ENCODE measurements at regions not wholly inside any gene's neighbourhood (a gene's known extent, or its start where the extent isn't known, plus 50 kb on each side); places are given as distances from the start of the nearest gene placed in this dataset.

GRCh38 chr10:78584681-78585080 lies 484.1 kb upstream of the ZMIZ1 start:
- Mint-ChIP-seq H3K4me3 (ENCODE audit: low read depth, unreplicated experiment) (no peak overlapping the region), H3K27me3 (ENCODE audit: unreplicated experiment) (peaks cover 48% of the 10 kb centered on the region), H3K9me3 (ENCODE audit: low read depth, unreplicated experiment) (no peaks in the 10 kb centered on the region), H3K4me1 (ENCODE audit: low read depth, unreplicated experiment) (no peaks in the 10 kb centered on the region), H3K36me3 (ENCODE audit: insufficient read depth, unreplicated experiment) (no peaks in the 10 kb centered on the region), H3K27ac (ENCODE audit: unreplicated experiment) (no peak overlapping the region)
- intact Hi-C loops (cut with micrococcal nuclease; ENCODE audit: unreplicated experiment), result no loop called here
- TF ChIP-seq, protein P1, sequence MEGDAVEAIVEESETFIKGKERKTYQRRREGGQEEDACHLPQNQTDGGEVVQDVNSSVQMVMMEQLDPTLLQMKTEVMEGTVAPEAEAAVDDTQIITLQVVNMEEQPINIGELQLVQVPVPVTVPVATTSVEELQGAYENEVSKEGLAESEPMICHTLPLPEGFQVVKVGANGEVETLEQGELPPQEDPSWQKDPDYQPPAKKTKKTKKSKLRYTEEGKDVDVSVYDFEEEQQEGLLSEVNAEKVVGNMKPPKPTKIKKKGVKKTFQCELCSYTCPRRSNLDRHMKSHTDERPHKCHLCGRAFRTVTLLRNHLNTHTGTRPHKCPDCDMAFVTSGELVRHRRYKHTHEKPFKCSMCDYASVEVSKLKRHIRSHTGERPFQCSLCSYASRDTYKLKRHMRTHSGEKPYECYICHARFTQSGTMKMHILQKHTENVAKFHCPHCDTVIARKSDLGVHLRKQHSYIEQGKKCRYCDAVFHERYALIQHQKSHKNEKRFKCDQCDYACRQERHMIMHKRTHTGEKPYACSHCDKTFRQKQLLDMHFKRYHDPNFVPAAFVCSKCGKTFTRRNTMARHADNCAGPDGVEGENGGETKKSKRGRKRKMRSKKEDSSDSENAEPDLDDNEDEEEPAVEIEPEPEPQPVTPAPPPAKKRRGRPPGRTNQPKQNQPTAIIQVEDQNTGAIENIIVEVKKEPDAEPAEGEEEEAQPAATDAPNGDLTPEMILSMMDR (IDR thresholded peaks at IDR 0.05; ENCODE audit: unreplicated experiment), result no peak
- CTCF ChIA-PET, result no interaction called here
- DNase-seq, result no peak
- no TSS peak for BruUV-seq (replicated peaks)

DNA sequence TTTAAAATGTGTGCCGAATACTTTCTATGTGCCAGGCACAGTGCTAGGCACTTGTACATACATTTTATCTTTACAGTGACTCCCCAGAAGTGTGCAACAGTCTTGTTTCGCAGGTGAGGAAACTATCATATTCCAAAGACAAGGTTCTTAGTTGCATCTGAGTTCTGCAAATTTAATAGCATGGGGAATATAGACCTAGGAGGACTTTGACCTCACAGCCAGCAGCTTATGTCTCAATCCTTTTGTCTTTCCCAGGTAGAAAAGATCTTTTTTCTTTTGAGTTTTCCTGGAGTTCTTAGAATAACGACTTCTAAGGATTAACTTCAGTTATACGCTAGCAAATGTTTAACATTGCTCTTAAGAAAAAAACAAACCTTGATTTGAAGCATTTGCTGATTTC lies 482.8 kb upstream of the ZMIZ1 start:
- DNase-seq, result no peak
- no TSS peak for BruUV-seq (replicated peaks)
- H3K9me3 Mint-ChIP-seq (ENCODE audit: low read depth, unreplicated experiment), result no peaks in the 10 kb centered on the region
- CTCF ChIA-PET, result no interaction called here
- no peaks in the 10 kb centered on the region for H3K4me1 Mint-ChIP-seq (ENCODE audit: low read depth, unreplicated experiment)
- intact Hi-C loops (cut with micrococcal nuclease; ENCODE audit: unreplicated experiment), result no loop called here
- no peak overlapping the region for H3K4me3 Mint-ChIP-seq (ENCODE audit: low read depth, unreplicated experiment)
- peaks cover 54% of the 10 kb centered on the region for H3K27me3 Mint-ChIP-seq (ENCODE audit: unreplicated experiment)
- no peaks in the 10 kb centered on the region for H3K36me3 Mint-ChIP-seq (ENCODE audit: insufficient read depth, unreplicated experiment)
- TF ChIP-seq, protein P1 (IDR thresholded peaks at IDR 0.05; ENCODE audit: unreplicated experiment), result no peak
- no peak overlapping the region for H3K27ac Mint-ChIP-seq (ENCODE audit: unreplicated experiment)

GRCh38 chr10:78588194-78588811 lies 480.5 kb upstream of the ZMIZ1 start:
- no peak for DNase-seq
- Mint-ChIP-seq H3K4me3 (ENCODE audit: low read depth, unreplicated experiment) (no peak overlapping the region), H3K27ac (ENCODE audit: unreplicated experiment) (no peak overlapping the region), H3K27me3 (ENCODE audit: unreplicated experiment) (peaks cover 47% of the 10 kb centered on the region), H3K4me1 (ENCODE audit: low read depth, unreplicated experiment) (no peaks in the 10 kb centered on the region), H3K36me3 (ENCODE audit: insufficient read depth, unreplicated experiment) (no peaks in the 10 kb centered on the region), H3K9me3 (ENCODE audit: low read depth, unreplicated experiment) (no peaks in the 10 kb centered on the region)
- CTCF ChIA-PET, result no interaction called here
- intact Hi-C loops (cut with micrococcal nuclease; ENCODE audit: unreplicated experiment), result no loop called here
- no TSS peak for BruUV-seq (replicated peaks)
- TF ChIP-seq, protein P1 (IDR thresholded peaks at IDR 0.05; ENCODE audit: unreplicated experiment), result no peak

GRCh38 chr10:78589687-78590086 lies 479.1 kb upstream of the ZMIZ1 start:
- CTCF ChIA-PET, result no interaction called here
- no peak overlapping the region for H3K4me3 Mint-ChIP-seq (ENCODE audit: low read depth, unreplicated experiment)
- intact Hi-C loops (cut with micrococcal nuclease; ENCODE audit: unreplicated experiment), result no loop called here
- no peaks in the 10 kb centered on the region for H3K4me1 Mint-ChIP-seq (ENCODE audit: low read depth, unreplicated experiment)
- no peak for DNase-seq
- no peak overlapping the region for H3K27ac Mint-ChIP-seq (ENCODE audit: unreplicated experiment)
- peaks cover 33% of the 10 kb centered on the region for H3K27me3 Mint-ChIP-seq (ENCODE audit: unreplicated experiment)
- TF ChIP-seq, protein P1 (IDR thresholded peaks at IDR 0.05; ENCODE audit: unreplicated experiment), result no peak
- BruUV-seq (replicated peaks), result no TSS peak
- no peaks in the 10 kb centered on the region for H3K36me3 Mint-ChIP-seq (ENCODE audit: insufficient read depth, unreplicated experiment)
- H3K9me3 Mint-ChIP-seq (ENCODE audit: low read depth, unreplicated experiment), result no peaks in the 10 kb centered on the region
